C4-2B (cell line): ENCODE measurements at regions not wholly inside any gene's neighbourhood (a gene's known extent, or its start where the extent isn't known, plus 50 kb on each side); places are given as distances from the start of the nearest gene placed in this dataset.

Experiments used
- CTCF ChIP-seq: fragments of 450-650 bp; conservative IDR thresholded peaks from 2 replicates; pipeline ENCODE4 v1.5.1; 2017; ENCODE audit warnings: mild to moderate bottlenecking
- ZFX ChIP-seq: fragments of 450-650 bp; IDR thresholded peaks from 2 replicates; pipeline ENCODE4 v1.6.1; 2017

GRCh38 chr22:49018601-49019000, 809.1 kb downstream of the BRD1 start:
- TF ChIP-seq CTCF (no peak), ZFX (no peak)
